GM23248 (cell line): ENCODE measurements at regions not wholly inside any gene's neighbourhood (a gene's known extent, or its start where the extent isn't known, plus 50 kb on each side); places are given as distances from the start of the nearest gene placed in this dataset.

ENCODE experiments used
- DNase-seq: peaks from one replicate; pipeline ENCODE4 v3.0.0-alpha.2; 2015
- H2AFZ ChIP-seq: fragments of 200-600 bp; sonication (generic); 2 replicates; pipeline ENCODE4 v1.6.1; 2016; ENCODE audit warnings: antibody characterized with exemption
- H3F3A ChIP-seq: fragments of 200-600 bp; sonication (generic); 2 replicates; pipeline ENCODE4 v1.6.1; 2016; ENCODE audit warnings: mild to moderate bottlenecking, antibody characterized with exemption, mixed run types; ENCODE audit not compliant: insufficient read depth
- H3K27ac ChIP-seq: fragments of 200-600 bp; sonication (generic); 2 replicates; pipeline ENCODE4 v1.5.1; 2016; ENCODE audit warnings: mild to moderate bottlenecking
- H3K27me3 ChIP-seq: fragments of 200-600 bp; sonication (generic); replicated peaks from 2 replicates; pipeline ENCODE4 v1.6.1; 2016; ENCODE audit warnings: mild to moderate bottlenecking; ENCODE audit not compliant: insufficient read depth
- H3K36me3 ChIP-seq: fragments of 200-600 bp; sonication (generic); 2 replicates; pipeline ENCODE4 v1.6.1; 2016; ENCODE audit warnings: low read depth, mild to moderate bottlenecking
- H3K4me1 ChIP-seq: fragments of 200-600 bp; sonication (generic); 2 replicates; pipeline ENCODE4 v1.6.1; 2016; ENCODE audit warnings: mild to moderate bottlenecking; ENCODE audit not compliant: insufficient read depth
- H3K4me2 ChIP-seq: fragments of 200-600 bp; sonication (generic); one replicate; pipeline ENCODE4 v1.6.1; 2016; ENCODE audit warnings: mild to moderate bottlenecking; ENCODE audit not compliant: unreplicated experiment
- H3K4me3 ChIP-seq: fragments of 200-600 bp; sonication (generic); 2 replicates; pipeline ENCODE4 v1.5.1; 2016; ENCODE audit warnings: mild to moderate bottlenecking
- H3K79me2 ChIP-seq: fragments of 200-600 bp; sonication (generic); 2 replicates; pipeline ENCODE4 v1.6.1; 2016; ENCODE audit warnings: mild to moderate bottlenecking; ENCODE audit not compliant: insufficient read depth
- H3K9ac ChIP-seq: fragments of 200-600 bp; sonication (generic); 2 replicates; pipeline ENCODE4 v1.6.1; 2016; ENCODE audit warnings: mild to moderate bottlenecking
- H3K9me2 ChIP-seq: fragments of 200-600 bp; sonication (generic); 2 replicates; pipeline ENCODE4 v1.6.1; 2016; ENCODE audit warnings: mixed run types, mild to moderate bottlenecking, moderate library complexity; ENCODE audit not compliant: insufficient read depth
- H3K9me3 ChIP-seq: fragments of 200-600 bp; sonication (generic); one replicate; pipeline ENCODE4 v1.6.1; 2017; ENCODE audit warnings: low read depth
- H4K20me1 ChIP-seq: fragments of 200-600 bp; sonication (generic); 2 replicates; pipeline ENCODE4 v1.6.0; 2016; ENCODE audit not compliant: insufficient read depth
- EZH2 ChIP-seq: fragments of 200-600 bp; sonication (generic); IDR thresholded peaks from 2 replicates; pipeline ENCODE4 v1.6.1; 2018; ENCODE audit warnings: antibody characterized with exemption, mild to moderate bottlenecking; ENCODE audit not compliant: insufficient read depth, poor library complexity, severe bottlenecking
- EZH2phosphoT487 ChIP-seq: fragments of 200-600 bp; sonication (generic); IDR thresholded peaks from 2 replicates; pipeline ENCODE4 v1.6.1; 2018; ENCODE audit warnings: antibody characterized with exemption, moderate library complexity, mild to moderate bottlenecking, low read depth; ENCODE audit not compliant: insufficient read depth
- WGBS, 2 experiments: methylation state at CpG; one replicate each; pipeline ENCODE4 v1.1.6; 2015 to 2017; ENCODE audit warnings: low lambda C conversion rate in 2 of 2, low coverage in 1 of 2; ENCODE audit errors: missing lambda C conversion rate in 2 of 2; 5-methylcytosine and 5-hydroxymethylcytosine counted together
- in situ Hi-C: fragments of 300-500 bp; cut with MboI; formaldehyde crosslinking; loops from 2 replicates; pipeline ENCODE4 v1.15.0; 2020

GRCh38 chr15:66625531-66625930 is 59.7 kb upstream of the LCTL start:
- no peaks in the 10 kb centered on the region for H3K79me2 ChIP-seq
- H3K4me1 ChIP-seq, result peaks cover 8% of the 10 kb centered on the region; the same call in 1 of the 2 replicates
- no peak overlapping the region for H3K9ac ChIP-seq
- H3K27me3 ChIP-seq, result no peaks in the 10 kb centered on the region
- 0 out of 2 replicates have a peak, but pooled peaks cover 7% of the 10 kb centered on the region for H3F3A ChIP-seq
- H3K9me3 ChIP-seq, result no peaks in the 10 kb centered on the region
- in situ Hi-C loops, result no loop called here
- H3K4me3 ChIP-seq, result no peak overlapping the region
- no peaks in the 10 kb centered on the region for H3K36me3 ChIP-seq
- no peaks in the 10 kb centered on the region for H3K9me2 ChIP-seq
- no peak overlapping the region for H3K27ac ChIP-seq
- 36 to 62% methylated on average over 1 of the region's 1 CpG for WGBS, 2 experiments
- H2AFZ ChIP-seq, result no peak overlapping the region
- TF ChIP-seq EZH2phosphoT487, result no peak
- TF ChIP-seq EZH2, result no peak
- no peaks in the 10 kb centered on the region for H4K20me1 ChIP-seq
- no peak overlapping the region for H3K4me2 ChIP-seq
- DNase-seq, result no peak

GRCh38 chr15:66625974-66626373 is 60.2 kb upstream of the LCTL start:
- no peaks in the 10 kb centered on the region for H3K9me2 ChIP-seq
- no peak overlapping the region for H2AFZ ChIP-seq
- no peak overlapping the region for H3K4me2 ChIP-seq
- no peak overlapping the region for H3K9ac ChIP-seq
- no peak for DNase-seq
- 0 out of 2 replicates have a peak, but pooled peaks cover 7% of the 10 kb centered on the region for H3F3A ChIP-seq
- no peak overlapping the region for H3K4me3 ChIP-seq
- TF ChIP-seq EZH2phosphoT487 (no peak), EZH2 (no peak)
- H4K20me1 ChIP-seq, result no peaks in the 10 kb centered on the region
- no peaks in the 10 kb centered on the region for H3K9me3 ChIP-seq
- 90 to 93% methylated on average over 4 of the region's 4 CpGs for WGBS, 2 experiments
- no peaks in the 10 kb centered on the region for H3K36me3 ChIP-seq
- no peaks in the 10 kb centered on the region for H3K79me2 ChIP-seq
- peaks cover 8% of the 10 kb centered on the region; the same call in 1 of the 2 replicates for H3K4me1 ChIP-seq
- in situ Hi-C loops, result no loop called here
- no peaks in the 10 kb centered on the region for H3K27me3 ChIP-seq
- no peak overlapping the region for H3K27ac ChIP-seq

- Histone ChIP-seq H3K27ac (no peak overlapping the region), H2AFZ (no peak overlapping the region), H3K4me1 (no peaks in the 10 kb centered on the region), H3K9me2 (no peaks in the 10 kb centered on the region), H3F3A (no peaks in the 10 kb centered on the region), H3K36me3 (no peaks in the 10 kb centered on the region), H3K4me2 (no peak overlapping the region), H3K4me3 (no peak overlapping the region), H3K79me2 (no peaks in the 10 kb centered on the region), H3K9ac (no peak overlapping the region), H3K9me3 (no peaks in the 10 kb centered on the region), H3K27me3 (no peaks in the 10 kb centered on the region), H4K20me1 (no peaks in the 10 kb centered on the region)
- DNase-seq, result no peak
- 85 to 90% methylated on average over 8 of the region's 8 CpGs for WGBS, 2 experiments
- in situ Hi-C loops, result no loop called here
- TF ChIP-seq EZH2 (no peak), EZH2phosphoT487 (no peak)
These were observed 63.4 kb upstream of the LCTL start for GRCh38 chr15:66628976-66629723.

GRCh38 chr15:66629817-66630576 is 64.2 kb upstream of the LCTL start:
- in situ Hi-C loops, result no loop called here
- H3K9ac ChIP-seq, result no peak overlapping the region
- no peaks in the 10 kb centered on the region for H3K36me3 ChIP-seq
- no peak overlapping the region for H3K4me3 ChIP-seq
- no peaks in the 10 kb centered on the region for H3K9me2 ChIP-seq
- no peaks in the 10 kb centered on the region for H3F3A ChIP-seq
- H3K79me2 ChIP-seq, result no peaks in the 10 kb centered on the region
- 75 to 84% methylated on average over 4 of the region's 4 CpGs for WGBS, 2 experiments
- H3K4me2 ChIP-seq, result no peak overlapping the region
- no peak for DNase-seq
- H3K4me1 ChIP-seq, result no peaks in the 10 kb centered on the region
- H2AFZ ChIP-seq, result no peak overlapping the region
- TF ChIP-seq EZH2phosphoT487 (no peak), EZH2 (no peak)
- no peaks in the 10 kb centered on the region for H4K20me1 ChIP-seq
- no peaks in the 10 kb centered on the region for H3K9me3 ChIP-seq
- H3K27me3 ChIP-seq, result no peaks in the 10 kb centered on the region
- no peak overlapping the region for H3K27ac ChIP-seq
